Pancreas (tissue), 10 donors: ENCODE measurements at regions not wholly inside any gene's neighbourhood (a gene's known extent, or its start where the extent isn't known, plus 50 kb on each side); places are given as distances from the start of the nearest gene placed in this dataset.

ENCODE experiments used
- ATAC-seq, 4 donors: fragments of 200-7000 bp; cut with Tn5 transposase; one replicate each; pipeline versions ENCODE4 v1.8.0 to v1.9.1; 2020; ENCODE audit warnings: mild to moderate bottlenecking in 4 of 4, moderate library complexity in 4 of 4
- DNase-seq, 6 donors: peaks; one replicate each; pipeline ENCODE4 v3.0.0-alpha.2; 2020
- FAIRE-seq: peaks from 2 replicates; lab custom pipeline; 2012; peaks lifted over from hg19 to GRCh38; lab: Jason Lieb, UNC
- H3K27ac ChIP-seq, 4 donors: fragments of 200-600 bp; sonication (generic); 1 replicate in 3 of 4; 2 replicates in 1 of 4; pipeline versions ENCODE4 v1.5.0 to v1.8.0; 2020
- H3K27me3 ChIP-seq, 4 donors: fragments of 200-600 bp; one replicate each; pipeline ENCODE4 v1.8.0; 2021
- H3K36me3 ChIP-seq, 3 donors: fragments of 200-600 bp; sonication (generic) in 1 of 3; one replicate each; pipeline versions ENCODE4 v1.5.0 to v1.8.0; 2020 to 2021
- H3K4me1 ChIP-seq, 3 donors: fragments of 200-600 bp; one replicate each; pipeline ENCODE4 v1.8.0; 2021
- H3K4me3 ChIP-seq, 4 donors: fragments of 200-600 bp; sonication (generic) in 2 of 4; one replicate each; pipeline versions ENCODE4 v1.5.0 to v1.8.0; 2020 to 2021
- H3K9me3 ChIP-seq, 4 donors: fragments of 200-600 bp; one replicate each; pipeline ENCODE4 v1.8.0; 2021
- CTCF ChIP-seq, 4 donors: fragments of 200-600 bp; sonication (generic) in 3 of 4; IDR thresholded peaks; one replicate each; pipeline versions ENCODE4 v1.5.0 to v1.8.0; 2021; ENCODE audit warnings: antibody characterized with exemption in 4 of 4
- WGBS, 2 donors: extraction: QIAGEN DNeasy Blood & Tissue Kit; methylation state at CpG; one replicate each; pipeline ENCODE4 v1.1.7; 2013; 5-methylcytosine and 5-hydroxymethylcytosine counted together
- intact Hi-C, 3 donors: fragments of 100-400 bp; cut with DNase I; formaldehyde crosslinking; loops; one replicate each; pipeline versions ENCODE4 v1.11.1 to v1.14.2; 2022
- donor health status: healthy with polysubstance abuse.
- donor health status: DM: no; HTN: no; CAD: no; lungs with moderate emphysema.
- donor health status: DM: no; HTN: no; CAD: no.
- donor health status: control.
- donor health status: control.
- donor health status: Bipolar disorder and iron deficiency.
- donor health status: DM: yes; HTN: yes; CAD: no.
- donor health status: DM: no; HTN: no; CAD: no.
- donor health status: DM: no; HTN: no; CAD: no.
- donor health status: DM: yes; HTN: yes; CAD: no.

GRCh38 chr4:89539374-89539773 lies 231.8 kb upstream of the GPRIN3 start:
- no peaks in the 10 kb centered on the region for H3K36me3 ChIP-seq
- no peaks in the 10 kb centered on the region for H3K9me3 ChIP-seq
- no peak overlapping the region for H3K27ac ChIP-seq
- DNase-seq (no peak), FAIRE-seq (no peak), ATAC-seq (no peak)
- no peaks in the 10 kb centered on the region for H3K27me3 ChIP-seq
- 63% methylated on average over 3 of the region's 3 CpGs for WGBS, 2 donors
- H3K4me3 ChIP-seq, result no peak overlapping the region
- intact Hi-C loops, result no loop called here
- TF ChIP-seq CTCF (IDR thresholded peaks at IDR 0.05), result no peak
- H3K4me1 ChIP-seq, result no peaks in the 10 kb centered on the region

- no peaks in the 10 kb centered on the region for H3K9me3 ChIP-seq
- H3K27ac ChIP-seq, result no peak overlapping the region
- no peak overlapping the region for H3K4me3 ChIP-seq
- H3K4me1 ChIP-seq, result no peaks in the 10 kb centered on the region
- DNase-seq, result no peak
- no peaks in the 10 kb centered on the region for H3K36me3 ChIP-seq
- intact Hi-C loops, result no loop called here
- FAIRE-seq, result no peak
- TF ChIP-seq CTCF (IDR thresholded peaks at IDR 0.05), result no peak
- H3K27me3 ChIP-seq, result no peaks in the 10 kb centered on the region
- no peak for ATAC-seq
- WGBS, 2 donors, result 62 to 76% methylated on average over 1 of the region's 1 CpG
These were observed 231.3 kb upstream of the GPRIN3 start for GRCh38 chr4:89538886-89539285.

GRCh38 chr4:89538171-89538570 lies 230.6 kb upstream of the GPRIN3 start:
- intact Hi-C loops, result no loop called here
- Histone ChIP-seq H3K27ac (no peak overlapping the region), H3K4me3 (no peak overlapping the region), H3K4me1 (no peaks in the 10 kb centered on the region), H3K27me3 (no peaks in the 10 kb centered on the region), H3K36me3 (no peaks in the 10 kb centered on the region), H3K9me3 (no peaks in the 10 kb centered on the region)
- no peak for TF ChIP-seq CTCF (IDR thresholded peaks at IDR 0.05)
- FAIRE-seq, result no peak
- ATAC-seq, result no peak
- DNase-seq, result no peak

- DNase-seq (no peak), ATAC-seq (no peak), FAIRE-seq (no peak)
- H3K36me3 ChIP-seq, result no peaks in the 10 kb centered on the region
- no peak overlapping the region for H3K27ac ChIP-seq
- 75 to 89% methylated on average over 1 of the region's 1 CpG for WGBS, 2 donors
- no peaks in the 10 kb centered on the region for H3K4me1 ChIP-seq
- intact Hi-C loops, result no loop called here
- no peak overlapping the region for H3K4me3 ChIP-seq
- no peaks in the 10 kb centered on the region for H3K9me3 ChIP-seq
- no peaks in the 10 kb centered on the region for H3K27me3 ChIP-seq
- no peak for TF ChIP-seq CTCF (IDR thresholded peaks at IDR 0.05)
These were observed 229.7 kb upstream of the GPRIN3 start for GRCh38 chr4:89537281-89537680.

- WGBS, 2 donors, result 52 to 56% methylated on average over 3 of the region's 3 CpGs
- H3K9me3 ChIP-seq, result no peaks in the 10 kb centered on the region
These were observed 227.7 kb upstream of the GPRIN3 start for GRCh38 chr4:89535251-89535650.

More at GRCh38 chr4:89535251-89535650, 227.7 kb upstream of the GPRIN3 start:
- H3K4me1 ChIP-seq, result no peaks in the 10 kb centered on the region
- H3K27me3 ChIP-seq, result no peaks in the 10 kb centered on the region
- no peak overlapping the region for H3K4me3 ChIP-seq
- no peak overlapping the region for H3K27ac ChIP-seq
- ATAC-seq (no peak), DNase-seq (no peak), FAIRE-seq (no peak)
- intact Hi-C loops, result no loop called here
- no peak for TF ChIP-seq CTCF (IDR thresholded peaks at IDR 0.05)
- H3K36me3 ChIP-seq, result no peaks in the 10 kb centered on the region
